Heart left ventricle (tissue), 16 donors: ENCODE measurements at regions not wholly inside any gene's neighbourhood (a gene's known extent, or its start where the extent isn't known, plus 50 kb on each side); places are given as distances from the start of the nearest gene placed in this dataset.

Experiments
- ATAC-seq, 4 donors: fragments of 200-7000 bp; cut with Tn5 transposase; one replicate each; pipeline ENCODE4 v1.9.1; 2020 to 2022; ENCODE audit warnings: moderate library complexity in 4 of 4, mild to moderate bottlenecking in 3 of 4, moderate number of reproducible peaks in 1 of 4
- DNase-seq, 5 donors: peaks; one replicate each; pipeline ENCODE4 v3.0.0-alpha.2; 2020
- H3K27ac ChIP-seq, 12 donors: fragments of 200-600 bp; sonication (generic) in 4 of 12; one replicate each; pipeline versions ENCODE4 v1.5.0 to v1.8.0; 2016 to 2022; ENCODE audit warnings: mild to moderate bottlenecking in 2 of 12
- H3K27me3 ChIP-seq, 9 donors: fragments of 200-600 bp; sonication (generic) in 2 of 9; one replicate each; pipeline versions ENCODE4 v1.5.1 to v1.8.0; 2016 to 2022; ENCODE audit warnings: mild to moderate bottlenecking in 3 of 9
- H3K36me3 ChIP-seq, 9 donors: fragments of 200-600 bp; sonication (generic) in 2 of 9; one replicate each; pipeline versions ENCODE4 v1.5.0 to v1.8.0; 2018 to 2022; ENCODE audit warnings: mild to moderate bottlenecking in 2 of 9
- H3K4me1 ChIP-seq, 12 donors: fragments of 200-600 bp; sonication (generic) in 4 of 12; one replicate each; pipeline versions ENCODE4 v1.5.0 to v1.8.0; 2016 to 2022; ENCODE audit warnings: mild to moderate bottlenecking in 3 of 12
- H3K4me3 ChIP-seq, 12 donors: fragments of 200-600 bp; sonication (generic) in 4 of 12; one replicate each; pipeline versions ENCODE4 v1.5.0 to v1.8.0; 2017 to 2022; ENCODE audit warnings: mild to moderate bottlenecking in 9 of 12, moderate library complexity in 4 of 12
- H3K9me3 ChIP-seq, 12 donors: fragments of 200-600 bp; sonication (generic) in 4 of 12; one replicate each; pipeline versions ENCODE4 v1.5.0 to v1.8.0; 2016 to 2022; ENCODE audit warnings: mild to moderate bottlenecking in 1 of 12
- POLR2A ChIP-seq, 2 donors: fragments of 450-650 bp; IDR thresholded peaks; one replicate each; pipeline ENCODE4 v1.6.1; 2017; ENCODE audit warnings: antibody characterized with exemption in 2 of 2, mild to moderate bottlenecking in 2 of 2, moderate library complexity in 2 of 2
- WGBS, 4 donors: extraction: QIAGEN DNeasy Blood & Tissue Kit in 2 of 4; methylation state at CpG; one replicate each; pipeline versions ENCODE4 v1.1.5 to v1.1.7; 2013 to 2018; 5-methylcytosine and 5-hydroxymethylcytosine counted together
- intact Hi-C, 10 donors: fragments of 100-400 bp; cut with DNase I; formaldehyde crosslinking; loops; one replicate each; pipeline versions ENCODE4 v1.11.1 to v1.14.2; 2022
- TF ChIP-seq, protein P1 (sequence below), 12 donors: fragments of 200-600 bp; sonication (generic) in 4 of 12; IDR thresholded peaks; one replicate each; pipeline versions ENCODE4 v1.5.0 to v1.8.0; 2018 to 2022; ENCODE audit warnings: antibody characterized with exemption in 12 of 12, mild to moderate bottlenecking in 5 of 12
- donor health status: ischemic (EF 13 %, LVEDD 7.1; RV severe dilation, severe dysfunction).
- donor health status: healthy with polysubstance abuse.
- donor health status: DM: no; HTN: yes; CAD: no.
- donor health status: DM: no; HTN: no; CAD: no.
- donor health status: ischemic (EF 25% LVEDD 6.9; RV normal size, moderate dysfunction).
- donor health status: ischemic (EF 25% LVEDD 5.7; RV mildly dilated, moderate dysfunction).
- donor health status: healthy.
- donor health status: DM: yes; HTN: yes; CAD: no.
- donor health status: ischemic (EF 35%, LVEDD 5.7; RV mildly dilated, moderate dysfunction).
- donor health status: nonischemic (EF 11% LVEDD 7.7; RV severe dilation, severe dysfunction).
- donor health status: DM: yes; HTN: yes; CAD: no.
- donor health status: PGD.
- donor health status: ischemic (EF 29% LVEDD 5.4; RV normal size, mild dysfunction).
- donor health status: nonischemic (EF 23%, LVEDD 6.1; RV moderate dilation, normal function).

DNA sequence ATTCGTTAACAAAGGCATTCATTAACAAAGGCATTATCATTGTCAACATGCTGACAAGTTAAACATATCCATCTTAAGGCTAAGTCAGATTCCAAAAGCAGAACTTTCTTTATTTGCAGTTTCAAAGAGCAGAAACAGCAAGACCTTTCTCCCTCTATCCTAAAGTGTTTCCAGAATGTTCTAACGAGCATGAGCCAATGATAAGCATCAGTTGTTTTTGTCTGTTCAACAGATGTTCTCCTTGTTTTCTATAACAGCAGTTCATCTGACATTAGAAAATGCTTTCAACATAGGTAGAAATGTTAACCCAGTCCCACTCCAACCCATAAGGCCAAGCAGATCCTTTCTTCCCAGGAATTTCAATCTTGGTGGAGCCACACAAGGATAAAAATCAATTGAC is 77.6 kb upstream of the POMGNT2 start:
- H3K4me3 ChIP-seq: no peak overlapping the region

GRCh38 chr3:43181202-43181821 is 75.4 kb upstream of the POMGNT2 start:
- intact Hi-C loops: no loop called here
- H3K9me3 ChIP-seq: no peaks in the 10 kb centered on the region
- peak overlapping the region in 4 of 12 donors; percentile 43 to 70 (median 50) for H3K27ac ChIP-seq
- ATAC-seq (no peak), DNase-seq (no peak)
- peaks cover 0 to 56% (median 20%) of the 10 kb centered on the region in 12 donors for H3K4me1 ChIP-seq
- H3K27me3 ChIP-seq: no peaks in the 10 kb centered on the region
- TF ChIP-seq POLR2A (IDR thresholded peaks at IDR 0.05): no peak
- TF ChIP-seq, protein P1, sequence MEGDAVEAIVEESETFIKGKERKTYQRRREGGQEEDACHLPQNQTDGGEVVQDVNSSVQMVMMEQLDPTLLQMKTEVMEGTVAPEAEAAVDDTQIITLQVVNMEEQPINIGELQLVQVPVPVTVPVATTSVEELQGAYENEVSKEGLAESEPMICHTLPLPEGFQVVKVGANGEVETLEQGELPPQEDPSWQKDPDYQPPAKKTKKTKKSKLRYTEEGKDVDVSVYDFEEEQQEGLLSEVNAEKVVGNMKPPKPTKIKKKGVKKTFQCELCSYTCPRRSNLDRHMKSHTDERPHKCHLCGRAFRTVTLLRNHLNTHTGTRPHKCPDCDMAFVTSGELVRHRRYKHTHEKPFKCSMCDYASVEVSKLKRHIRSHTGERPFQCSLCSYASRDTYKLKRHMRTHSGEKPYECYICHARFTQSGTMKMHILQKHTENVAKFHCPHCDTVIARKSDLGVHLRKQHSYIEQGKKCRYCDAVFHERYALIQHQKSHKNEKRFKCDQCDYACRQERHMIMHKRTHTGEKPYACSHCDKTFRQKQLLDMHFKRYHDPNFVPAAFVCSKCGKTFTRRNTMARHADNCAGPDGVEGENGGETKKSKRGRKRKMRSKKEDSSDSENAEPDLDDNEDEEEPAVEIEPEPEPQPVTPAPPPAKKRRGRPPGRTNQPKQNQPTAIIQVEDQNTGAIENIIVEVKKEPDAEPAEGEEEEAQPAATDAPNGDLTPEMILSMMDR (IDR thresholded peaks at IDR 0.05): no peak
- 73 to 81% (median 75%) methylated on average over 13 of the region's 13 CpGs for WGBS, 4 donors
- no peaks in the 10 kb centered on the region for H3K36me3 ChIP-seq
- H3K4me3 ChIP-seq: no peak overlapping the region

More for the DNA sequence above, 77.6 kb upstream of the POMGNT2 start:
- no peaks in the 10 kb centered on the region for H3K36me3 ChIP-seq
- DNase-seq (no peak), ATAC-seq (no peak)
- no peaks in the 10 kb centered on the region for H3K27me3 ChIP-seq
- H3K9me3 ChIP-seq: no peaks in the 10 kb centered on the region
- no peak overlapping the region for H3K27ac ChIP-seq
- intact Hi-C loops: no loop called here
- peaks cover 0 to 41% (median 11%) of the 10 kb centered on the region in 12 donors for H3K4me1 ChIP-seq
- 69 to 86% (median 79%) methylated on average over 2 of the region's 2 CpGs for WGBS, 4 donors
- TF ChIP-seq, protein P1 (IDR thresholded peaks at IDR 0.05): no peak
- TF ChIP-seq POLR2A (IDR thresholded peaks at IDR 0.05): no peak

- H3K4me3 ChIP-seq: no peak overlapping the region
- no peaks in the 10 kb centered on the region for H3K9me3 ChIP-seq
- H3K27me3 ChIP-seq: no peaks in the 10 kb centered on the region
- H3K27ac ChIP-seq: peak overlapping the region in 9 of 12 donors; percentile 20 to 70 (median 49)
- ATAC-seq (no peak), DNase-seq (no peak)
- intact Hi-C loops: no loop called here
- TF ChIP-seq, protein P1 (IDR thresholded peaks at IDR 0.05): no peak
- no peak for TF ChIP-seq POLR2A (IDR thresholded peaks at IDR 0.05)
- 77 to 85% (median 78%) methylated on average over 6 of the region's 6 CpGs for WGBS, 4 donors
- no peaks in the 10 kb centered on the region for H3K36me3 ChIP-seq
- peaks cover 0 to 58% (median 22%) of the 10 kb centered on the region in 12 donors for H3K4me1 ChIP-seq
Observed at GRCh38 chr3:43180694-43181093, 74.8 kb upstream of the POMGNT2 start.

- H3K36me3 ChIP-seq: no peaks in the 10 kb centered on the region
- intact Hi-C loops: no loop called here
- H3K4me3 ChIP-seq: no peak overlapping the region
- peak in 3 of 4 donors; percentile 58 to 85 (median 70) for ATAC-seq
- WGBS, 4 donors: 33 to 38% (median 36%) methylated on average over 4 of the region's 4 CpGs
- peaks cover 0 to 58% (median 22%) of the 10 kb centered on the region in 12 donors for H3K4me1 ChIP-seq
- no peaks in the 10 kb centered on the region for H3K9me3 ChIP-seq
- peak in 2 of 5 donors; percentile 38 to 43 for DNase-seq
- no peaks in the 10 kb centered on the region for H3K27me3 ChIP-seq
- peak overlapping the region in 8 of 12 donors; percentile 25 to 70 (median 53) for H3K27ac ChIP-seq
- TF ChIP-seq, protein P1 (IDR thresholded peaks at IDR 0.05): no peak
- no peak for TF ChIP-seq POLR2A (IDR thresholded peaks at IDR 0.05)
Observed at GRCh38 chr3:43180027-43180426, 74.1 kb upstream of the POMGNT2 start.
